Ovary (tissue), 7 donors: ENCODE measurements at regions not wholly inside any gene's neighbourhood (a gene's known extent, or its start where the extent isn't known, plus 50 kb on each side); places are given as distances from the start of the nearest gene placed in this dataset.

Source experiments
- DNase-seq, 5 donors: peaks; one replicate each; pipeline ENCODE4 v3.0.0-alpha.2; 2019 to 2020
- H3K27ac ChIP-seq, 2 donors: fragments of 200-600 bp; one replicate each; pipeline versions ENCODE4 v1.5.1 to v1.8.0; 2019 to 2022
- H3K27me3 ChIP-seq: fragments of 200-600 bp; one replicate; pipeline ENCODE4 v1.8.0; 2022
- H3K36me3 ChIP-seq: fragments of 200-600 bp; sonication (generic); one replicate; pipeline ENCODE4 v1.5.1; 2019
- H3K4me1 ChIP-seq: one replicate; pipeline ENCODE4 v1.8.1; 2013; ENCODE audit warnings: mild to moderate bottlenecking, moderate library complexity; ENCODE audit not compliant: insufficient read depth
- H3K4me3 ChIP-seq: fragments of 200-600 bp; sonication (generic); one replicate; pipeline ENCODE4 v1.5.1; 2017
- H3K9me3 ChIP-seq, 2 donors: fragments of 200-600 bp in 1 of 2; sonication (generic) in 1 of 2; one replicate each; pipeline versions ENCODE4 v1.5.1 to v1.8.1; 2013 to 2019; ENCODE audit warnings: mild to moderate bottlenecking in 1 of 2, moderate library complexity in 1 of 2
- EP300 ChIP-seq: sonication (generic); formaldehyde crosslinking; IDR thresholded peaks from one replicate; pipeline ENCODE4 v1.6.1; 2017; ENCODE audit warnings: antibody characterized with exemption
- POLR2A ChIP-seq: fragments of 450-650 bp; IDR thresholded peaks from one replicate; pipeline ENCODE4 v1.6.1; 2017; ENCODE audit warnings: antibody characterized with exemption, mild to moderate bottlenecking, moderate library complexity
- WGBS, 3 donors: extraction: QIAGEN DNeasy Blood & Tissue Kit in 1 of 3; methylation state at CpG; one replicate each; pipeline versions ENCODE4 v1.1.5 to v1.1.7; 2013 to 2017; 5-methylcytosine and 5-hydroxymethylcytosine counted together
- intact Hi-C, 4 donors: fragments of 100-400 bp; cut with DNase I; formaldehyde crosslinking; loops; one replicate each; pipeline versions ENCODE4 v1.11.0 to v1.15.1; 2022 to 2023
- TF ChIP-seq, protein P1 (sequence below), 3 donors: fragments of 450-650 bp in 2 of 3; fragments of 200-600 bp in 1 of 3; IDR thresholded peaks; one replicate each; pipeline versions ENCODE4 v1.5.1 to v1.8.0; 2016 to 2022; ENCODE audit warnings: antibody characterized with exemption in 3 of 3, mild to moderate bottlenecking in 1 of 3
- donor health status: DM: no; HTN: no; CAD: no; lungs with moderate emphysema.
- donor health status: DM: no; HTN: no; CAD: no.
- donor health status: Bipolar disorder and iron deficiency.
- donor health status: DM: no; HTN: no; CAD: no.
- donor health status: DM: yes; HTN: yes; CAD: no.

DNA sequence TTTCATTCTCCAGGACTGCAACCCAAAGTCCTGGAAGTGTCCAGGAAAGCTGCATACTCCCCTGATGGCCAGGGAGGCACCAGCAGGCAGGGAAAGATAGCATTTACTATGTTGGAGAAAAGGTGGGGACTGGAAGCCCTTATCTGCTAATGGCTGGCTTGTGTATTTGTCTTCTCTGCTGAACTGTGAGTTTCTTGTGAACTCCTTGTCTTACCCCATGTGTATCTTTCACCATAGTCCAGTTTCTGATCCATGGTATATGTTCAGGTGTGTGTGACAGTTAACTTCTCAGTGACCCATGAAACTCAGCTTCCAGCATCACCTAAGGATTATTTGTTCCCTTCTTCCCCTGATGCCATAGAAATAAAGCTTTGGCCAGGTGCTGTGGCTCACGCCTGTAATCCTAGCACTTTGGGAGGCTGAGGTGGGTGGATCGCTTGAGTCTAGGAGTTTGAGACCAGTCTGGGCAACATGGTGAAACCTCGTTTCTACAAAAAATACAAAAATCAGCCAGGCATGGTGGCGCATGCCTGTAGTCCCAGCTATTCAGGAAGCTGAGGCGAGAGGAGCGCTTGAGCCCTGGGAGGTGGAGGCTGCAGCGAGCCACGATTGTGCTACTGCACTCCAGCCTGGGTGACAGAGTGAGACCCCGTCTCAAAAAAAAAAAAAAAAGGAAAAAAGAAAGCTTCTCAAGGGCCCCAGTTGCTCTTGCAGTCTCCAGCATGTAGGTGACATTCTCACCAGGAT is 112.8 kb upstream of the MAP4K3 start:
- no peak overlapping the region for H3K4me3 ChIP-seq
- WGBS, 3 donors: 92 to 94% (median 93%) methylated on average over 9 of the region's 9 CpGs
- H3K27ac ChIP-seq: no peak overlapping the region
- DNase-seq: no peak
- H3K36me3 ChIP-seq: no peaks in the 10 kb centered on the region
- H3K27me3 ChIP-seq: no peaks in the 10 kb centered on the region
- no peaks in the 10 kb centered on the region for H3K4me1 ChIP-seq
- H3K9me3 ChIP-seq: no peaks in the 10 kb centered on the region
- TF ChIP-seq, protein P1, sequence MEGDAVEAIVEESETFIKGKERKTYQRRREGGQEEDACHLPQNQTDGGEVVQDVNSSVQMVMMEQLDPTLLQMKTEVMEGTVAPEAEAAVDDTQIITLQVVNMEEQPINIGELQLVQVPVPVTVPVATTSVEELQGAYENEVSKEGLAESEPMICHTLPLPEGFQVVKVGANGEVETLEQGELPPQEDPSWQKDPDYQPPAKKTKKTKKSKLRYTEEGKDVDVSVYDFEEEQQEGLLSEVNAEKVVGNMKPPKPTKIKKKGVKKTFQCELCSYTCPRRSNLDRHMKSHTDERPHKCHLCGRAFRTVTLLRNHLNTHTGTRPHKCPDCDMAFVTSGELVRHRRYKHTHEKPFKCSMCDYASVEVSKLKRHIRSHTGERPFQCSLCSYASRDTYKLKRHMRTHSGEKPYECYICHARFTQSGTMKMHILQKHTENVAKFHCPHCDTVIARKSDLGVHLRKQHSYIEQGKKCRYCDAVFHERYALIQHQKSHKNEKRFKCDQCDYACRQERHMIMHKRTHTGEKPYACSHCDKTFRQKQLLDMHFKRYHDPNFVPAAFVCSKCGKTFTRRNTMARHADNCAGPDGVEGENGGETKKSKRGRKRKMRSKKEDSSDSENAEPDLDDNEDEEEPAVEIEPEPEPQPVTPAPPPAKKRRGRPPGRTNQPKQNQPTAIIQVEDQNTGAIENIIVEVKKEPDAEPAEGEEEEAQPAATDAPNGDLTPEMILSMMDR (IDR thresholded peaks at IDR 0.05): no peak
- TF ChIP-seq POLR2A: no peak
- no peak for TF ChIP-seq EP300
- intact Hi-C loops: no loop called here

DNA sequence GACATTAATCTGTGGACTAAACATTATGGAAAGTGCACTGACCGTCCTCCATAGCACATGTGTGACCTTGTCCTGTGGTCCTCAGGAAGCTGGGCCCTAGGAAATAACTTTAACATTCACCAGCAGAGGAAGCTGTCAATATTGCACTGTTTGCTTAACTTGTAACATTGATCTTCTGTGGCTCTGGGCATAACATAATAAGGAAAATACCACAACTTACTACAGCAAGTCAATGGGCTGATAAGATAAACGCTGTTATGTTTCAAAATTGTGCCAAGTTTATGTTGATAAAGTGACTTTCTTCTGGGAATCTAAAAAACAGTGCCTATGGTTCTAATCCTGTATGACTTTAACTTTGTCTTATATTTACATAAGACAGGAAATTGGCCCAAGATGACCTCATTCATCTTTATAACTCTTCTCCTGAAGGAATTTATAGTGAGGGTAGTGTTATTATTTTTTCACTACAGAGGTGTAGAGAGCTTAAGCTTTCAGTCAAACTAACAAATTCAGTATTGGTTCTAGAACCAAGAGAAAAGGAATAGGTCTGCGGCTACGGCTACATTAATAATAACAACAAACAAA is 113.7 kb upstream of the MAP4K3 start:
- Histone ChIP-seq H3K4me3 (no peak overlapping the region), H3K9me3 (no peaks in the 10 kb centered on the region), H3K27ac (no peak overlapping the region), H3K36me3 (no peaks in the 10 kb centered on the region), H3K27me3 (no peaks in the 10 kb centered on the region), H3K4me1 (no peaks in the 10 kb centered on the region)
- TF ChIP-seq, protein P1 (IDR thresholded peaks at IDR 0.05): no peak
- TF ChIP-seq EP300 (no peak), POLR2A (no peak)
- DNase-seq: no peak
- intact Hi-C loops: no loop called here
- 45 to 62% (median 54%) methylated on average over 4 of the region's 4 CpGs for WGBS, 3 donors

DNA sequence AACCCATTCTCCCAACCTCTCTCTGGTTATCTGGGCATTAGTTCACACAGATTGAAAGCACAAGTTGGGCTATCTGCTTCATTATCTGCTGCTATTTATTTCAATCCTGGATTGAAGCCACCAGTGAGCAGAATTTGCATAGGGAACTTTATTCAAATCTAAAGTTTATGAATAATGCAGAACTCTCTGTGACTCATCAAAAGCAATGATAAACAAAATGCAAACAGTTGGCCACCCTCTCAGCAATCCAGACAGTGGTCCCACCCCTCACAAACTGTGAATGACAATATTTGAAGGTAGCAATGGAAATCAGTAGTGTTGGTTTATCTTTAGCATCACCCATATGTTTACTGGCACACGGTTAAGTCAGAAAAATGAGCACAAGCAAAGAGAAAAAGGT is 106.8 kb upstream of the TMEM178A start:
- intact Hi-C loops: no loop called here
- Histone ChIP-seq H3K9me3 (no peaks in the 10 kb centered on the region), H3K4me3 (no peak overlapping the region), H3K27ac (no peak overlapping the region), H3K36me3 (no peaks in the 10 kb centered on the region), H3K4me1 (no peaks in the 10 kb centered on the region), H3K27me3 (no peaks in the 10 kb centered on the region)
- TF ChIP-seq, protein P1 (IDR thresholded peaks at IDR 0.05): no peak
- no peak for TF ChIP-seq EP300
- no peak for TF ChIP-seq POLR2A
- WGBS, 3 donors: 87 to 91% (median 88%) methylated on average over 1 of the region's 1 CpG
- DNase-seq: no peak

DNA sequence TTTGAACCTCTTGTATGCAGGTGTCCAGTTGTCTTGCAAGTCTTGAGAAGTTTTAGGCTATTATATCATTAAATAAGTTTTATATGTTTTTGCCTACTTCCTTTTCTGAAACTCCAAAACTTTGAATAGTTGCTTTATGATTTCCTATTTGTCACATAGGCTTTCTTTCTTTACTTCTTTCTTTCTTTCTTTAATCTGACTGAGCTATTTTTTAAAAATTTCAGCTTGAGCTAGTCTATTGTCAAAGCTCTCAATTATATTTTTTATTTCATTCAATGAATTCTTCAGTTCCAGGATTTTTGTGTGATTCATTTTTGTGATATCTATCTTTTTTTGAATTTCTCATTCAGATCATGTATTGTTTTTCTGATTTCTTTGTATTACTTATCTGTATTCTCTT is 102.1 kb upstream of the TMEM178A start:
- no peak overlapping the region for H3K27ac ChIP-seq
- no peak overlapping the region for H3K4me3 ChIP-seq
- peaks cover 1% of the 10 kb centered on the region for H3K4me1 ChIP-seq
- no peak for TF ChIP-seq EP300
- no peak for TF ChIP-seq POLR2A
- TF ChIP-seq, protein P1 (IDR thresholded peaks at IDR 0.05): no peak
- no peak for DNase-seq
- intact Hi-C loops: no loop called here
- no peaks in the 10 kb centered on the region for H3K27me3 ChIP-seq
- no peaks in the 10 kb centered on the region for H3K9me3 ChIP-seq
- no peaks in the 10 kb centered on the region for H3K36me3 ChIP-seq
